GM21786 (cell line): ENCODE measurements at regions not wholly inside any gene's neighbourhood (a gene's known extent, or its start where the extent isn't known, plus 50 kb on each side); places are given as distances from the start of the nearest gene placed in this dataset.
A peak's percentile ranks its signal among the peaks of the same experiment; 100 is the strongest.
"Not testable (repeated sequence)": the region's sequence is repeated elsewhere in the genome, so short reads cannot be mapped to it uniquely, and the experiment has no call there.

Source experiments
- ATAC-seq: cut with Tn5 transposase; IDR thresholded peaks from one replicate; pipeline ENCODE4 v1.9.1; 2021; ENCODE audit not compliant: unreplicated experiment

DNA sequence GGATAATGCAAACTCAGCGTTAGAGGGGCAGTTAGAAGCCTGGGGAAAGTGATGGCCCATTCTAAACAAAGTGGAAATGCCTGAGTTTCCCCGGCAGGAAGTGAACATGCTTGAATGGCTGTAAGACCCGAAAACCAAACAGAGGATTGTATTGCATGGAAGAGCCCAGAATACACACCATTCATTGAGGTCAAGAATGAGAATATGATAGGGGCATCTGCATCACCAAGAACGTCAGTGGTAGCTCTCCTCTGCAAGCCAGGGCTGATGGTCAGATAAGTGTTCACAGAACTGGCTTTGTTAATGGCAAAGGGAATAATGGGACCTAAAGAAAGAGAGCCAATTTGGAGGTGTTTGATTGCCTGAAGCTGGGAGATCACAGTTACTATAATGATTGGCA lies 663.4 kb downstream of the KHDRBS2 start:
- no peak for ATAC-seq

DNA sequence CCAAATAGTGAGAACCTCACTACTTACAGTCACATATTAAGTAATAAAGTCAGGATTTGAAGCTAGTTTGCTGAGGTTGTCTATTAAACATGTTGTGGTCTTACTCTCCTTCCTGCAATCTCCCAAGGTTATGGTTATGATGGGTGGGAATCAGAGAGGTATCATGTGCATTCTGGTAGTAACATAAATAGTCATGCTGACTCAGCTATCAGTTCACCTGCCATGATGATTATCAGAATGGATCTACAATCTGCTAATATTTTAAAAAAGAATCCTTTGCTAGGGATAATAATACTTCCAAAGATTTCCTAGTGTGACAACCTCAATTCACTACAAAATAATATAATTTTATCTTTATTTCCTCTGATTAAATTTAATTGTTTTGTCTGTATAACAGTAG lies 671.9 kb downstream of the KHDRBS2 start:
- ATAC-seq: no peak

DNA sequence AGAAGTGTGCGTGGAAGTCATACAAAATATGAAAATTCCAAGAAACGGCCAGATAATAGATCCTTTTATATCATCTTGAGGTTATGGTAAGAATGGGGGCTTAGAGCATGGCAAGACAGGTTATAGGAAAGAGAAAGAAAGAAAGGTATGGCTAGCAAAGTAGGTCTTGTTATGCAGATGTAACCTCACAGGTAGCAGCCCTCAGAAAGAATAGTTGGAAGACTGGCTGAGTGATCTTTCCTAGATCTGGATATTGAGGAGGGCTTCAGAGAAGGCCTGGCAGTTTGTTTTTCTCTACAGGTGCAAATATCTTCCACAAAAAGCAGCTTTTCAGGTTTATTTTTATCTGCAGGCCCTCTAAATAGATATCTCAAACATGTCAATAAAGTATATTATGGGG lies 679.5 kb downstream of the KHDRBS2 start:
- ATAC-seq: no peak

DNA sequence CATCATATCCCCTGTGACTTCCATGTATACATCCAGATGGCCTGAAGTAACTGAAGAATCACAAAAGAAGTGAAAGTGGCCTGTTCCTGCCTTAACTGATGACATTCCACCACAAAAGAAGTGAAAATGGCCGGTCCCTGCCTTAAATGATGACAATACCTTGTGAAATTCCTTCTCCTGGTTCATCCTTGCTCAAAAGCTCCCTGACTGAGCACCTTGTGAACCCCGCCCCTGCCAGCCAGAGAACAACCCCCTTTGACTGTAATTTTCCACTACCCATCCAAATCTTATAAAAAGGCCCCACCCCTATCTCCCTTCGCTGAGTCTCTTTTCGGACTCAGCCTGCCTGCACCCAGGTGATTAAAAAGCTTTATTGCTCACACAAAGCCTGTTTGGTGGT lies 680.2 kb downstream of the KHDRBS2 start:
- ATAC-seq: not testable (repeated sequence)

DNA sequence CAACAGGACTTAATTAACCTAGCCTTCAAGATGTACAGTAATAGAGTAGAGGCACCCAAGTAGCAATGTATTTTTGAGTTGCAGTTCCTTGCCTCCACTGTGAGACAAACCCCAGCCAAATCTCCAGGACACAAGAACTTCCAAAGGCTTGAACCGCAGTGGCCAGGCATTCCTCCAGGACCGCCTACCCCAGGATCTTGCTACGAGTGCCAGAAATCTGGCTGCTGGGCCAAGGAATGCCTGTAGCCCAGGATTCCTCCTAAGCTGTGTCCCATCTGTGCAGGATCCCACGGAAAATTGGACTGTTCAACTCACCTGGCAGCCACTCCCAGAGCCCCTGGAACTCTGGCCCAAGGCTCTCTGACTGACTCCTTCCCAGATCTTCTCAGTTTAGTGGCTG lies 683.9 kb downstream of the KHDRBS2 start:
- ATAC-seq: not testable (repeated sequence)

DNA sequence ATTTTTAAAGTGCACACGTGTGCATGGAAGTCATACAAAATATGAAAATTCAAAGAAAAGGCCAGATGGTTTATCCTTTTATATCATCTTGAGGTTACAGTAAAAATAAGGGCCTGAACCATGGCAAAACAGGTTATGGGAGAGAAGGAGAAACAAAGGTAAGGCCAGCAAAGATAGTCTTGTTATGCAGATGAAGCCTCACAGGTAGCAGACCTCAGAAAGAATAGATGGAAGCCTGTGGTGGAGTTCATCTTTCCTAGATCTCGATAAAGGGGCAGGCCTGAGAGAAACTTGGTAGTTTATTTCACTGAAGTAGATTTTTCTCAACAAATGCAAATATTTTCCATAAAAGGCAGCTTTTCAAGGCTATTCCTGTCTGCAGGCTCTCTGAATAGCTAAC lies 693.8 kb downstream of the KHDRBS2 start:
- no peak for ATAC-seq

DNA sequence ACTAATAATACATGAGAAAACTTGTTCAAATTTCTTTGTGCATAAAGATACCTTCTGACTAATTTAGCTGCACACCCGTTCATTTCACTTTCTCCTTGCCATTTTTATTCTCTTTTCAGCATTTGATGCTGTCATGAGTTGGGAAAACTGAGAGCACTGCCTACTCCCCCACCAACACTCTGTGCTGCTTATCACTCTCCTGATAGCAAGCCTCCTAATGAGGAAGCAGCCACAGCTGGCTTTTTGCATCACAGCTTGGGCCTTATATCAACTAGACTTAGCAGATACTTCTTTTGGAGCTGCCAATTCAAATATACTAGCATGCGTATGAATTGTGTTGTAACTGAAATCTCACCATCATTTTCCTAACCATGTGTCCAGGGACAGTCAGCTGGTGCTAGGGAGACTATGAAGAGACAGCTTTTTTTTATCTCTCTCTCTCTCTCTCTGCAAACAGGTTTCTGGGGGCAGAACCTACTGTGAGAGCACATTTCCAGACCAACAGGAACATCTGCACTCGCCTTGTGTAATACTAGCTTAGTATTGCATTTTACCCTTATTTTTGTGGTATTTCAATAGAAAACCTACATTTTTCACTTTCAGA lies 699.0 kb downstream of the KHDRBS2 start:
- ATAC-seq: no peak

DNA sequence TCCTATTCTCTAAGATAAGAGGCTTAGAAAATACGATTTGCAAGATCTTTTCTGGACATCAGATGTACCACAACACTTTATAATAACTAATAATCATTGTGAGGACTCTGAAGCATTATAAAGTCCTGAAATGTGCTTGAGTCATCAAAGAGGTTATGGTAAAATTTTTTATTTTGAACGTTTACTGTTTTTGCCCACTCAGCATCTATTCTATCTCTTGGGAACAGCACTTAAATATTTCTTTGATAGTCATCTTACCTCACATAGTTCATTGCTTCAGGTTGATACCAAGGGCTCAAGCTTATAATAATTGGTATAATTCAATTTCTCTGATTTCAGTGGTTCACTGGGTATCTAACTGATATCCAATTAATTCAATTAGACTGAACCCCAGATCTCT lies 700.5 kb downstream of the KHDRBS2 start:
- no peak for ATAC-seq

DNA sequence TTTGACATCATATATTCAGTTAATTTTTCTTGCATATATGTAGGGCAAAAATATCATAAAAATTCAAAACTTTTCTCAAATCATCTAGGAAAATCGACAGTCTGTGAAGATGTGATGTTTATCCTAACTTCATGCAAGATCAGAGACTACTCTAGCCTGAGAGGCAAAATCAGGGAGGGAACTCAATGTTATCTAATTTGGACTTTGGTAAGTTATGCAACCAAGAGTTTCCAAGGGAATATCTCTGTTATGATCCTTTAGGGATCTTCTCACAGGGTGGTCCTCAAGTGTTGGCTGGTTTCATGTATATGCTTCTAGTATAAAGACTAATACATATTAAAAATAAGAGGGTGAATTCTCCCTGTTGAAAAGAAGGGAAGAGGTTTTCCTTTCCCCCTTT lies 723.9 kb downstream of the KHDRBS2 start:
- ATAC-seq: no peak

DNA sequence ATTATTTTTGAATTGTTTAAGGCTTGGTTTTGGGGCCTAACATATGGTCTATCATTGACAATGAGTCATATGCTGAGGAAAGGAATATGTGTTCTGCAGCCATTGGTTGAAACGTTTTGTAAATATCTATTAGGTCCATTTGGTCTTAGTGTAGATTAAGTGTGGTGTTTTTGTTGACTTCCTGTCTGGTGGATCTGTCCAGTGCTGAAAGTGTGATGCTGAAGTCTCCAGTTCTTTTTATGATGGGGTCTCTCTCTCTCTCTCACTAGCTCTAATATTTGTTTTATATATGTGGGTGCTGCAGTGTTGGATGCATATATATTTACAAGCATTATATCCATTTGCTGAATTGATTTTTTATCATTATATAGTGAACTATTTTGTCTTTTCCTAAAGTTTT lies 727.2 kb downstream of the KHDRBS2 start:
- ATAC-seq: no peak

DNA sequence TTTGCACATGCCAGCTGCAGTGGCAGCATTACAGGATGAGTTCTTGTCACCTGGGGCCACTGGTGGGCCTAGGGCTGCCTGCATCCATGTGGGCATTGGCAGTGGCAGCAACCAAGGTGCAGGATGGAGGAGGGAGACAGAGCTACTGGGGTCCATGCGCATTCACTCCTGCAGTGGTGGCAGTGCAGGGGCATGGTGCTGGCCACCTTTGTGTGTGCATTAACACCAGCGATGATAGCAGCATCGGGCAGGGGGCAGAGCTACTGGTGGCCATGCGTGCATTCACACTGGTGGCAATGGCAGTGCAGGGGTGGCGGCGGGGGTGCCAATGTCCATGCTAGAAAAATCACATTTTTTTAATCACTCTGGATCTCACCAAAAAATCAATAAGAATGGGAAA lies 730.0 kb downstream of the KHDRBS2 start:
- no peak for ATAC-seq

DNA sequence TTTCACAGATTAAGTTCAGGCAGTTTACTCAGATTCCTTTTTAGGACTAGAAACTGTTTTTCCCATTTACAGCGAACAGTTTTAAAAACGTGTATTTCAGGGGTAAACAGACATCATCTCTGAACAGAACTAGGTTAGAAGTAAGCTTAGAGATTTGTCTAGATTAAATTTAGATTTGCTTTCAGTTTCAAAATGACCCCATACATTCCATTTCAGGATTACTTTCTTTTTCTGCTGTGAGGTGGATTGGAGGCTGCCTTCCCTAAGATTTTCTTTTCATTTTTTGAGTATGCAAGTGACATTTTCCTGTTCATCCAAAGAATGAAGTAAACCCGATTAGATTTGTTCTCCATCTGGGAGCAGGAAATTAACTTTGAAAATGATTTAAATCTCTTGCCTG lies 747.2 kb downstream of the KHDRBS2 start:
- ATAC-seq: peak; percentile 65

DNA sequence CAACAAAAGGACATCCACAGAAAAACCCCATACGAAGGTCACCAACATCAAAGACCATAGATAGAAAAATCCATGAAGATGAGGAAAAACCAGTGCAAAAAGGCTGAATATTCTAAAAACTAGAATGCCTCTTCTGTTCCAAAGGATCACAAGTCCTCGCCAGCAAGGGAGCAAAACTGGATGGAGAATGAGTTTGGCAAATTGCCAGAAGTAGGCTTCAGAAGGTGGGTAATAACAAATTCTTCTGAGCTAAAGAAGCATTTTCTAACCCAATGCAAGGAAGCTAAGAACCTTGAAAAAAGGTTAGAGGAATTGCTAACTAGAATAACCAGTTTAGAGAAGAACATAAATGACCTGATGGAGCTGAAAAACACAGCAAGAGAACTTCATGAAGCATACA lies 753.3 kb downstream of the KHDRBS2 start:
- ATAC-seq: not testable (repeated sequence)
